ENCODE measurements at regions not wholly inside any gene's neighbourhood (a gene's known extent, or its start where the extent isn't known, plus 50 kb on each side); places are given as distances from the start of the nearest gene placed in this dataset.

DNA sequence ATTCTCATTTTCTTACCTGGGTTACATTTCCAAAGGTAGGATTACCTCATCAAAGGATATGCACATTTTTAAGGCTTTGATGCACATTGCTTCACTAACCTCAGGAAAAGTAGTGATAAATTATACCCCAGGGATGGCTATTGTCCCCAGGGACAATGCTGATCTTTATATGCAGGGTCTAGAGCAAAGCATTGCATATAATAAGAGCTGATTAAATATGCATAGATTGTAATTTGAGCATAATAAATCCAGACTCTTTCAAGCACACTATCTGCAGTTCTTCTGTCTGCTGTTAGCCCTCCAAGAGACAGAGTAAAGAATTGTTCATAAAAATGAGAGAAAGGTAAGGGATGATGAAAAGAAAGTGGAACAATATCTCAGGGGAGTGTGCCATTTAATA lies 57.3 kb upstream of the SYT13 start:
- Histone ChIP-seq H3K27ac (ENCODE audit: low read depth in 2 of 2, low read length in 1 of 2) (no peak overlapping the region), H2AFZ (ENCODE audit: low read depth) (no peak overlapping the region), H3K4me2 (no peak overlapping the region), H3K79me2 (ENCODE audit: insufficient read depth) (no peaks in the 10 kb centered on the region), H3K9me2 (no peaks in the 10 kb centered on the region), H3K36me3 (replicated peaks in 1 of 2; ENCODE audit: control insufficient read depth in 1 of 2, insufficient read depth in 2 of 2, low read length in 1 of 2) (no peaks in the 10 kb centered on the region), H4K20me1 (ENCODE audit: insufficient read depth) (no peaks in the 10 kb centered on the region), H3K4me1 (ENCODE audit: control insufficient read depth in 1 of 2, insufficient read depth in 2 of 2, low read depth in 1 of 2, low read length in 1 of 2) (peaks cover 0 to 4% of the 10 kb centered on the region in 2 experiments; a peak in 2 of 4 replicates), H3K9me3 (no peaks in the 10 kb centered on the region), H3K9ac (no peak overlapping the region), H3F3A (replicated peaks; ENCODE audit: insufficient read depth) (no peaks in the 10 kb centered on the region), H3K27me3 (ENCODE audit: insufficient read depth) (peaks cover 37% of the 10 kb centered on the region; the same call in 1 of the 2 replicates), H3K4me3 (ENCODE audit: low read depth in 2 of 2, low read length in 1 of 2) (no peak overlapping the region)
- ChIA-PET POLR2A (no interaction called here), CTCF (interaction anchor here (1.2 to 6.5 kb wide), 3 partner anchors 11 to 428 kb away, joined by 4 to 104 read pairs (median 9); no protein-coding TSS in a partner anchor)
- TF ChIP-seq FOSL2 (IDR thresholded peaks at IDR 0.05; ENCODE audit: borderline replicate concordance, low read depth) (no peak), NFIC (IDR thresholded peaks at IDR 0.05; ENCODE audit: borderline replicate concordance) (no peak), TCF12 (IDR thresholded peaks at IDR 0.05) (no peak)
- DNase-seq = no peak

DNA sequence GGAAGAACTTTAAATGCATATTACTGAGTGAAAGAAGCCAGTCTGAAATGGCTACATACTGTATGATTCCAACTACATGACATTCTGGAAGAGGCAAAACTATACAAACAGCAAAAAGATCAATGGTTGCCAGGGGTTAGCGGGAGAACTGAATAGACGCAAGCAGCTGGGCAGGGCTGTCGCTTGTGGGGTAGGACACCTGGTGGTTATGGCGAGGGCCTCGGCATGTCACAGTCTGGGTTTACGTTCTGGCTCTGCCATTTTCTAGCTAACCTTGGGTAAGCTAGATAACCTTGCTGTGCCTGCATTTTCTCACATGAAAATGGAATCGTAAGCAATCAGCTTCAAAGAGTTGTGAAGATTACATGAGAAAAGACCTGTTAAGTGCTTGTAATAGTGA lies 55.2 kb upstream of the SYT13 start:
- WGBS (ENCODE audit: low lambda C conversion rate) = 89% methylated on average over 7 of the region's 7 CpGs
- ChIA-PET CTCF (interaction anchor here (0.7 to 6.5 kb wide), 7 partner anchors 8 to 430 kb away, joined by 3 to 104 read pairs (median 3); no protein-coding TSS in a partner anchor), POLR2A (no interaction called here)
- Histone ChIP-seq H3K36me3 (replicated peaks in 1 of 2; ENCODE audit: control insufficient read depth in 1 of 2, insufficient read depth in 2 of 2, low read length in 1 of 2) (no peaks in the 10 kb centered on the region), H3K9me3 (no peaks in the 10 kb centered on the region), H2AFZ (ENCODE audit: low read depth) (no peak overlapping the region), H3K27me3 (ENCODE audit: insufficient read depth) (peaks cover 37% of the 10 kb centered on the region; the same call in 1 of the 2 replicates), H3K9me2 (no peaks in the 10 kb centered on the region), H3K27ac (ENCODE audit: low read depth in 2 of 2, low read length in 1 of 2) (no peak overlapping the region), H3K4me3 (ENCODE audit: low read depth in 2 of 2, low read length in 1 of 2) (no peak overlapping the region), H3K4me2 (no peak overlapping the region), H3K9ac (no peak overlapping the region), H3K79me2 (ENCODE audit: insufficient read depth) (no peaks in the 10 kb centered on the region), H4K20me1 (ENCODE audit: insufficient read depth) (no peaks in the 10 kb centered on the region), H3K4me1 (ENCODE audit: control insufficient read depth in 1 of 2, insufficient read depth in 2 of 2, low read depth in 1 of 2, low read length in 1 of 2) (peaks cover 0 to 4% of the 10 kb centered on the region in 2 experiments; a peak in 2 of 4 replicates), H3F3A (replicated peaks; ENCODE audit: insufficient read depth) (no peaks in the 10 kb centered on the region)
- no peak for DNase-seq
- TF ChIP-seq SMC3 (IDR thresholded peaks at IDR 0.05; ENCODE audit: low read depth, low read length) = no peak
- TF ChIP-seq, protein P1, sequence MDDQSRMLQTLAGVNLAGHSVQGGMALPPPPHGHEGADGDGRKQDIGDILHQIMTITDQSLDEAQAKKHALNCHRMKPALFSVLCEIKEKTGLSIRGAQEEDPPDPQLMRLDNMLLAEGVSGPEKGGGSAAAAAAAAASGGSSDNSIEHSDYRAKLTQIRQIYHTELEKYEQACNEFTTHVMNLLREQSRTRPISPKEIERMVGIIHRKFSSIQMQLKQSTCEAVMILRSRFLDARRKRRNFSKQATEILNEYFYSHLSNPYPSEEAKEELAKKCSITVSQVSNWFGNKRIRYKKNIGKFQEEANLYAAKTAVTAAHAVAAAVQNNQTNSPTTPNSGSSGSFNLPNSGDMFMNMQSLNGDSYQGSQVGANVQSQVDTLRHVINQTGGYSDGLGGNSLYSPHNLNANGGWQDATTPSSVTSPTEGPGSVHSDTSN (IDR thresholded peaks at IDR 0.05) = no peak
- TF ChIP-seq, protein P2, sequence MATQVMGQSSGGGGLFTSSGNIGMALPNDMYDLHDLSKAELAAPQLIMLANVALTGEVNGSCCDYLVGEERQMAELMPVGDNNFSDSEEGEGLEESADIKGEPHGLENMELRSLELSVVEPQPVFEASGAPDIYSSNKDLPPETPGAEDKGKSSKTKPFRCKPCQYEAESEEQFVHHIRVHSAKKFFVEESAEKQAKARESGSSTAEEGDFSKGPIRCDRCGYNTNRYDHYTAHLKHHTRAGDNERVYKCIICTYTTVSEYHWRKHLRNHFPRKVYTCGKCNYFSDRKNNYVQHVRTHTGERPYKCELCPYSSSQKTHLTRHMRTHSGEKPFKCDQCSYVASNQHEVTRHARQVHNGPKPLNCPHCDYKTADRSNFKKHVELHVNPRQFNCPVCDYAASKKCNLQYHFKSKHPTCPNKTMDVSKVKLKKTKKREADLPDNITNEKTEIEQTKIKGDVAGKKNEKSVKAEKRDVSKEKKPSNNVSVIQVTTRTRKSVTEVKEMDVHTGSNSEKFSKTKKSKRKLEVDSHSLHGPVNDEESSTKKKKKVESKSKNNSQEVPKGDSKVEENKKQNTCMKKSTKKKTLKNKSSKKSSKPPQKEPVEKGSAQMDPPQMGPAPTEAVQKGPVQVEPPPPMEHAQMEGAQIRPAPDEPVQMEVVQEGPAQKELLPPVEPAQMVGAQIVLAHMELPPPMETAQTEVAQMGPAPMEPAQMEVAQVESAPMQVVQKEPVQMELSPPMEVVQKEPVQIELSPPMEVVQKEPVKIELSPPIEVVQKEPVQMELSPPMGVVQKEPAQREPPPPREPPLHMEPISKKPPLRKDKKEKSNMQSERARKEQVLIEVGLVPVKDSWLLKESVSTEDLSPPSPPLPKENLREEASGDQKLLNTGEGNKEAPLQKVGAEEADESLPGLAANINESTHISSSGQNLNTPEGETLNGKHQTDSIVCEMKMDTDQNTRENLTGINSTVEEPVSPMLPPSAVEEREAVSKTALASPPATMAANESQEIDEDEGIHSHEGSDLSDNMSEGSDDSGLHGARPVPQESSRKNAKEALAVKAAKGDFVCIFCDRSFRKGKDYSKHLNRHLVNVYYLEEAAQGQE (IDR thresholded peaks at IDR 0.05; ENCODE audit: low read depth, low read length) = no peak
- TF ChIP-seq FOXM1 (IDR thresholded peaks at IDR 0.05; ENCODE audit: low read depth) = no peak
